ENCODE measurements at regions not wholly inside any gene's neighbourhood (a gene's known extent, or its start where the extent isn't known, plus 50 kb on each side); places are given as distances from the start of the nearest gene placed in this dataset.

- DNase-seq: no peak
These were observed 89.0 kb upstream of the HMCN1 start for GRCh38 chr1:185645162-185645640.

- no peak for DNase-seq
These were observed 89.7 kb upstream of the HMCN1 start for GRCh38 chr1:185644531-185644930.

- no peak for DNase-seq
These were observed 97.3 kb upstream of the HMCN1 start for GRCh38 chr1:185636848-185637247.

GRCh38 chr1:185634704-185635103, 99.5 kb upstream of the HMCN1 start:
- DNase-seq: no peak

GRCh38 chr1:185632659-185633423, 101.3 kb upstream of the HMCN1 start:
- DNase-seq: no peak

GRCh38 chr1:185631843-185632242, 102.3 kb upstream of the HMCN1 start:
- no peak for DNase-seq

GRCh38 chr1:185627761-185628501, 106.3 kb upstream of the HMCN1 start:
- DNase-seq: no peak

- DNase-seq: peak; percentile 22
These were observed 107.0 kb upstream of the HMCN1 start for GRCh38 chr1:185627171-185627570.

GRCh38 chr1:185626344-185626743, 107.8 kb upstream of the HMCN1 start:
- no peak for DNase-seq

- DNase-seq: no peak
These were observed 123.2 kb upstream of the HMCN1 start for GRCh38 chr1:185610954-185611353.

- no peak for DNase-seq
These were observed 126.0 kb upstream of the HMCN1 start for GRCh38 chr1:185608177-185608576.

GRCh38 chr1:185603158-185603557, 131.0 kb upstream of the HMCN1 start:
- no peak for DNase-seq

GRCh38 chr1:185601189-185601588, 133.0 kb upstream of the HMCN1 start:
- DNase-seq: no peak

- no peak for DNase-seq
These were observed 133.6 kb upstream of the HMCN1 start for GRCh38 chr1:185600641-185601040.

GRCh38 chr1:185598332-185598731, 135.9 kb upstream of the HMCN1 start:
- no peak for DNase-seq

GRCh38 chr1:185595835-185596667, 138.1 kb upstream of the HMCN1 start:
- peak; percentile 43 for DNase-seq

- no peak for DNase-seq
These were observed 139.3 kb upstream of the HMCN1 start for GRCh38 chr1:185594786-185595410.

- DNase-seq: no peak
These were observed 140.9 kb upstream of the HMCN1 start for GRCh38 chr1:185593271-185593670.

GRCh38 chr1:185585770-185586169, 148.4 kb upstream of the HMCN1 start:
- no peak for DNase-seq

- DNase-seq: no peak
These were observed 152.0 kb upstream of the HMCN1 start for GRCh38 chr1:185581961-185582725.

- DNase-seq: no peak
These were observed 153.2 kb upstream of the HMCN1 start for GRCh38 chr1:185581020-185581419.

- no peak for DNase-seq
These were observed 155.9 kb upstream of the HMCN1 start for GRCh38 chr1:185578293-185578692.

All from DMS153 (cell line).